ENCODE measurements at regions not wholly inside any gene's neighbourhood (a gene's known extent, or its start where the extent isn't known, plus 50 kb on each side); places are given as distances from the start of the nearest gene placed in this dataset.
A peak's percentile ranks its signal among the peaks of the same experiment; 100 is the strongest.

- POLR2A ChIA-PET, result no interaction called here
- Mint-ChIP-seq H3K27me3 (peaks cover 3% of the 10 kb centered on the region), H3K27ac (no peak overlapping the region), H3K9me3 (ENCODE audit: low read depth) (no peaks in the 10 kb centered on the region), H3K36me3 (ENCODE audit: low read depth) (no peaks in the 10 kb centered on the region), H3K4me1 (peaks cover 5% of the 10 kb centered on the region), H3K4me3 (no peak overlapping the region)
- DNase-seq (no peak), ATAC-seq (no peak)
- CTCF ChIA-PET, result interaction anchor here (1.2 kb wide), 1 partner anchor 15 kb away, joined by 4 read pairs; no protein-coding TSS in a partner anchor
- intact Hi-C loops (cut with DNase I, micrococcal nuclease), result no loop called here
These were observed 81.4 kb upstream of the AKIP1 start for GRCh38 chr11:8829556-8829955.

GRCh38 chr11:8830641-8831040, 80.3 kb upstream of the AKIP1 start:
- Mint-ChIP-seq H3K27me3 (peaks cover 6% of the 10 kb centered on the region), H3K4me1 (peaks cover 5% of the 10 kb centered on the region), H3K9me3 (ENCODE audit: low read depth) (no peaks in the 10 kb centered on the region), H3K27ac (no peak overlapping the region), H3K36me3 (ENCODE audit: low read depth) (no peaks in the 10 kb centered on the region), H3K4me3 (no peak overlapping the region)
- DNase-seq, result no peak
- ChIA-PET CTCF (interaction anchor here (1.2 kb wide), 1 partner anchor 16 kb away, joined by 4 read pairs; no protein-coding TSS in a partner anchor), POLR2A (no interaction called here)
- intact Hi-C loops (cut with DNase I, micrococcal nuclease), result no loop called here
- ATAC-seq, result no peak

- no peak for ATAC-seq
- peaks cover 5% of the 10 kb centered on the region for H3K4me1 Mint-ChIP-seq
- H3K36me3 Mint-ChIP-seq (ENCODE audit: low read depth), result no peaks in the 10 kb centered on the region
- no peak overlapping the region for H3K4me3 Mint-ChIP-seq
- H3K27me3 Mint-ChIP-seq, result peaks cover 6% of the 10 kb centered on the region
- no peak overlapping the region for H3K27ac Mint-ChIP-seq
- no peaks in the 10 kb centered on the region for H3K9me3 Mint-ChIP-seq (ENCODE audit: low read depth)
- ChIA-PET CTCF (interaction anchor here (0.6 to 0.7 kb wide), 3 partner anchors 9 to 80 kb away, joined by 3 to 4 read pairs (median 3); no protein-coding TSS in a partner anchor), POLR2A (no interaction called here)
- intact Hi-C loops (cut with DNase I, micrococcal nuclease), result no loop called here
- DNase-seq, result no peak
These were observed 79.1 kb upstream of the AKIP1 start for GRCh38 chr11:8831861-8832260.

GRCh38 chr11:8832571-8833260, 78.3 kb upstream of the AKIP1 start:
- peaks cover 6% of the 10 kb centered on the region for H3K27me3 Mint-ChIP-seq
- no peaks in the 10 kb centered on the region for H3K36me3 Mint-ChIP-seq (ENCODE audit: low read depth)
- ChIA-PET POLR2A (no interaction called here), CTCF (interaction anchor here (0.6 kb wide), 2 partner anchors 9 to 19 kb away, joined by 3 to 4 read pairs; no protein-coding TSS in a partner anchor)
- peaks cover 5% of the 10 kb centered on the region for H3K4me1 Mint-ChIP-seq
- H3K4me3 Mint-ChIP-seq, result no peak overlapping the region
- intact Hi-C loops (cut with DNase I, micrococcal nuclease), result no loop called here
- peak overlapping the region; percentile 63 for H3K27ac Mint-ChIP-seq
- DNase-seq, result peak; percentile 25
- no peaks in the 10 kb centered on the region for H3K9me3 Mint-ChIP-seq (ENCODE audit: low read depth)
- ATAC-seq, result peak; percentile 74

- Mint-ChIP-seq H3K27ac (no peak overlapping the region), H3K4me1 (peaks cover 6% of the 10 kb centered on the region), H3K36me3 (ENCODE audit: low read depth) (no peaks in the 10 kb centered on the region), H3K9me3 (ENCODE audit: low read depth) (no peaks in the 10 kb centered on the region), H3K4me3 (no peak overlapping the region), H3K27me3 (peaks cover 10% of the 10 kb centered on the region)
- intact Hi-C loops (cut with DNase I, micrococcal nuclease), result no loop called here
- ChIA-PET CTCF (interaction anchor here (0.9 kb wide), 1 partner anchor 16 kb away, joined by 3 read pairs; no protein-coding TSS in a partner anchor), POLR2A (no interaction called here)
- ATAC-seq (no peak), DNase-seq (no peak)
These were observed 77.2 kb upstream of the AKIP1 start for GRCh38 chr11:8833568-8834315.

GRCh38 chr11:8834379-8834778, 76.6 kb upstream of the AKIP1 start:
- intact Hi-C loops (cut with DNase I, micrococcal nuclease), result no loop called here
- no peak overlapping the region for H3K27ac Mint-ChIP-seq
- ATAC-seq, result no peak

GRCh38 chr11:8838248-8838647, 72.7 kb upstream of the AKIP1 start:
- DNase-seq (no peak), ATAC-seq (no peak)
- H3K9me3 Mint-ChIP-seq (ENCODE audit: low read depth), result no peaks in the 10 kb centered on the region
- H3K27me3 Mint-ChIP-seq, result peaks cover 13% of the 10 kb centered on the region
- CTCF ChIA-PET, result no interaction called here
- intact Hi-C loops (cut with DNase I, micrococcal nuclease), result no loop called here
- no peak overlapping the region for H3K27ac Mint-ChIP-seq
- POLR2A ChIA-PET, result no interaction called here
- no peak overlapping the region for H3K4me3 Mint-ChIP-seq
- H3K36me3 Mint-ChIP-seq (ENCODE audit: low read depth), result no peaks in the 10 kb centered on the region
- H3K4me1 Mint-ChIP-seq, result peaks cover 25% of the 10 kb centered on the region

More at GRCh38 chr11:8834379-8834778, 76.6 kb upstream of the AKIP1 start:
- no peaks in the 10 kb centered on the region for H3K36me3 Mint-ChIP-seq (ENCODE audit: low read depth)
- POLR2A ChIA-PET, result no interaction called here
- H3K4me1 Mint-ChIP-seq, result peaks cover 9% of the 10 kb centered on the region
- H3K9me3 Mint-ChIP-seq (ENCODE audit: low read depth), result no peaks in the 10 kb centered on the region
- DNase-seq, result no peak
- no peak overlapping the region for H3K4me3 Mint-ChIP-seq
- CTCF ChIA-PET, result interaction anchor here (0.9 kb wide), 1 partner anchor 16 kb away, joined by 3 read pairs; no protein-coding TSS in a partner anchor
- peaks cover 11% of the 10 kb centered on the region for H3K27me3 Mint-ChIP-seq

- DNase-seq (no peak), ATAC-seq (no peak)
- no peaks in the 10 kb centered on the region for H3K9me3 Mint-ChIP-seq (ENCODE audit: low read depth)
- POLR2A ChIA-PET, result no interaction called here
- intact Hi-C loops (cut with DNase I, micrococcal nuclease), result no loop called here
- no peaks in the 10 kb centered on the region for H3K36me3 Mint-ChIP-seq (ENCODE audit: low read depth)
- H3K4me3 Mint-ChIP-seq, result no peak overlapping the region
- CTCF ChIA-PET, result interaction anchor here (1.4 kb wide), 1 partner anchor 26 kb away, joined by 4 read pairs; no protein-coding TSS in a partner anchor
- H3K4me1 Mint-ChIP-seq, result peaks cover 23% of the 10 kb centered on the region
- peak overlapping the region; percentile 33 for H3K27ac Mint-ChIP-seq
- peaks cover 15% of the 10 kb centered on the region for H3K27me3 Mint-ChIP-seq
These were observed 71.6 kb upstream of the AKIP1 start for GRCh38 chr11:8839306-8839956.

GRCh38 chr11:8839957-8840945, 70.7 kb upstream of the AKIP1 start:
- ChIA-PET CTCF (interaction anchor here (0.8 to 1.4 kb wide), 3 partner anchors 8 to 110 kb away, joined by 3 to 4 read pairs (median 3); no protein-coding TSS in a partner anchor), POLR2A (no interaction called here)
- DNase-seq (peak; percentile 63), ATAC-seq (peak; percentile 70)
- Mint-ChIP-seq H3K27ac (no peak overlapping the region), H3K4me1 (peaks cover 23% of the 10 kb centered on the region), H3K4me3 (no peak overlapping the region), H3K9me3 (ENCODE audit: low read depth) (no peaks in the 10 kb centered on the region), H3K36me3 (ENCODE audit: low read depth) (no peaks in the 10 kb centered on the region), H3K27me3 (peaks cover 15% of the 10 kb centered on the region)
- intact Hi-C loops (cut with DNase I, micrococcal nuclease), result no loop called here

GRCh38 chr11:8841899-8842298, 69.1 kb upstream of the AKIP1 start:
- no peaks in the 10 kb centered on the region for H3K9me3 Mint-ChIP-seq (ENCODE audit: low read depth)
- peak; percentile 48 for DNase-seq
- intact Hi-C loops (cut with DNase I, micrococcal nuclease), result no loop called here
- ChIA-PET POLR2A (no interaction called here), CTCF (interaction anchor here (1.0 kb wide), 1 partner anchor 10 kb away, joined by 3 read pairs; no protein-coding TSS in a partner anchor)
- ATAC-seq, result no peak
- H3K27ac Mint-ChIP-seq, result no peak overlapping the region
- H3K27me3 Mint-ChIP-seq, result peaks cover 12% of the 10 kb centered on the region
- no peak overlapping the region for H3K4me3 Mint-ChIP-seq
- H3K4me1 Mint-ChIP-seq, result peaks cover 23% of the 10 kb centered on the region
- no peaks in the 10 kb centered on the region for H3K36me3 Mint-ChIP-seq (ENCODE audit: low read depth)

All from activated CD4-positive, alpha-beta T cell treated with anti-CD3 and anti-CD28 coated beads for 36 hours (primary cell).